HL-60 (cell line): ENCODE measurements at regions not wholly inside any gene's neighbourhood (a gene's known extent, or its start where the extent isn't known, plus 50 kb on each side); places are given as distances from the start of the nearest gene placed in this dataset.

Experiments used
- DNase-seq, 2 experiments: peaks; one replicate each; pipeline ENCODE4 v3.0.0-alpha.2; 2010 to 2020; ENCODE audit warnings: low read depth in 1 of 2, low spot score in 1 of 2
- H3K27ac ChIP-seq: fragments of 250-450 bp; sonication (Bioruptor Pico); replicated peaks from 2 replicates; pipeline ENCODE4 v1.5.1; 2020; ENCODE audit warnings: mild to moderate bottlenecking, moderate library complexity
- H3K27me3 ChIP-seq: fragments of 250-450 bp; sonication (Bioruptor Pico); 2 replicates; pipeline ENCODE4 v1.5.1; 2021; ENCODE audit warnings: mild to moderate bottlenecking, moderate library complexity; ENCODE audit not compliant: insufficient read depth, poor library complexity, severe bottlenecking
- H3K4me3 ChIP-seq: replicated peaks from 2 replicates; pipeline ENCODE4 v1.5.1; 2011; ENCODE audit warnings: mild to moderate bottlenecking, control low read depth, low read length; ENCODE audit not compliant: insufficient read depth
- GABPA ChIP-seq: IDR thresholded peaks from 2 replicates; pipeline ENCODE4 v1.6.1; 2012; ENCODE audit warnings: low read depth
- POLR2AphosphoS5 ChIP-seq: IDR thresholded peaks from 2 replicates; pipeline ENCODE4 v1.6.1; 2012; ENCODE audit warnings: low read depth
- SPI1 ChIP-seq: IDR thresholded peaks from 2 replicates; pipeline ENCODE4 v1.6.1; 2012; ENCODE audit warnings: low read depth, mild to moderate bottlenecking, borderline replicate concordance
- TF ChIP-seq, protein P1 (sequence below): IDR thresholded peaks from one replicate; pipeline ENCODE4 v1.5.1; 2011; ENCODE audit warnings: low read length, control low read depth, inconsistent platforms; ENCODE audit not compliant: insufficient read depth
- TF ChIP-seq, protein P2 (sequence below): IDR thresholded peaks from 2 replicates; pipeline ENCODE4 v1.6.1; 2012; ENCODE audit warnings: low read depth; ENCODE audit not compliant: insufficient replicate concordance

DNA sequence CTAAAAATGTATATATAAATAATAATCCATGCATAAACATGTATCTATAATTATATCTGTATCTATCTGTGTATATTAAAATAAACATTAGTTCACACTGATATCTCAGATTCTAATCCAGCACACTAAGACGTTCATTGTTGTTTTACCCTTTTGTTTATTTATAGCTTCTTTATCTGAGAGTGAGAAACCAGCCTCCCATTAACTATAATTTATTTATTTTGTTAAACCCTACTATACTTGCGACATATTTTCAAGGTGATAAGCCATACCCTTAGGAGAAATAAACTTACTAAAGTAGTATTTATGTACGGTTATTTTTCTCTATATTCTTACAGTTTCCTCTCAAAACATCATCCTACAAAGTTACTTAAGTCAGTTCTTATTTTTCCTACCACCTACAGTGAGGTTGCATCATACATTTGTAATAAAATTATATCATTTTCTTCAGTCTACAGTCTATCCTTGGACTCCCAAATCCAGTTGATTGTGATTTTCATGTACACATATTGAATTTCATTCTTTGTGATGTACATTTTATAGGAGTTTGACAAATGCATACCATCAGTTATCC, 726.4 kb upstream of the FAM174A start:
- DNase-seq, result no peak
- Histone ChIP-seq H3K27ac (no peak overlapping the region), H3K27me3 (no peaks in the 10 kb centered on the region), H3K4me3 (no peak overlapping the region)
- TF ChIP-seq, protein P1, sequence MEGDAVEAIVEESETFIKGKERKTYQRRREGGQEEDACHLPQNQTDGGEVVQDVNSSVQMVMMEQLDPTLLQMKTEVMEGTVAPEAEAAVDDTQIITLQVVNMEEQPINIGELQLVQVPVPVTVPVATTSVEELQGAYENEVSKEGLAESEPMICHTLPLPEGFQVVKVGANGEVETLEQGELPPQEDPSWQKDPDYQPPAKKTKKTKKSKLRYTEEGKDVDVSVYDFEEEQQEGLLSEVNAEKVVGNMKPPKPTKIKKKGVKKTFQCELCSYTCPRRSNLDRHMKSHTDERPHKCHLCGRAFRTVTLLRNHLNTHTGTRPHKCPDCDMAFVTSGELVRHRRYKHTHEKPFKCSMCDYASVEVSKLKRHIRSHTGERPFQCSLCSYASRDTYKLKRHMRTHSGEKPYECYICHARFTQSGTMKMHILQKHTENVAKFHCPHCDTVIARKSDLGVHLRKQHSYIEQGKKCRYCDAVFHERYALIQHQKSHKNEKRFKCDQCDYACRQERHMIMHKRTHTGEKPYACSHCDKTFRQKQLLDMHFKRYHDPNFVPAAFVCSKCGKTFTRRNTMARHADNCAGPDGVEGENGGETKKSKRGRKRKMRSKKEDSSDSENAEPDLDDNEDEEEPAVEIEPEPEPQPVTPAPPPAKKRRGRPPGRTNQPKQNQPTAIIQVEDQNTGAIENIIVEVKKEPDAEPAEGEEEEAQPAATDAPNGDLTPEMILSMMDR, result no peak
- TF ChIP-seq, protein P2, sequence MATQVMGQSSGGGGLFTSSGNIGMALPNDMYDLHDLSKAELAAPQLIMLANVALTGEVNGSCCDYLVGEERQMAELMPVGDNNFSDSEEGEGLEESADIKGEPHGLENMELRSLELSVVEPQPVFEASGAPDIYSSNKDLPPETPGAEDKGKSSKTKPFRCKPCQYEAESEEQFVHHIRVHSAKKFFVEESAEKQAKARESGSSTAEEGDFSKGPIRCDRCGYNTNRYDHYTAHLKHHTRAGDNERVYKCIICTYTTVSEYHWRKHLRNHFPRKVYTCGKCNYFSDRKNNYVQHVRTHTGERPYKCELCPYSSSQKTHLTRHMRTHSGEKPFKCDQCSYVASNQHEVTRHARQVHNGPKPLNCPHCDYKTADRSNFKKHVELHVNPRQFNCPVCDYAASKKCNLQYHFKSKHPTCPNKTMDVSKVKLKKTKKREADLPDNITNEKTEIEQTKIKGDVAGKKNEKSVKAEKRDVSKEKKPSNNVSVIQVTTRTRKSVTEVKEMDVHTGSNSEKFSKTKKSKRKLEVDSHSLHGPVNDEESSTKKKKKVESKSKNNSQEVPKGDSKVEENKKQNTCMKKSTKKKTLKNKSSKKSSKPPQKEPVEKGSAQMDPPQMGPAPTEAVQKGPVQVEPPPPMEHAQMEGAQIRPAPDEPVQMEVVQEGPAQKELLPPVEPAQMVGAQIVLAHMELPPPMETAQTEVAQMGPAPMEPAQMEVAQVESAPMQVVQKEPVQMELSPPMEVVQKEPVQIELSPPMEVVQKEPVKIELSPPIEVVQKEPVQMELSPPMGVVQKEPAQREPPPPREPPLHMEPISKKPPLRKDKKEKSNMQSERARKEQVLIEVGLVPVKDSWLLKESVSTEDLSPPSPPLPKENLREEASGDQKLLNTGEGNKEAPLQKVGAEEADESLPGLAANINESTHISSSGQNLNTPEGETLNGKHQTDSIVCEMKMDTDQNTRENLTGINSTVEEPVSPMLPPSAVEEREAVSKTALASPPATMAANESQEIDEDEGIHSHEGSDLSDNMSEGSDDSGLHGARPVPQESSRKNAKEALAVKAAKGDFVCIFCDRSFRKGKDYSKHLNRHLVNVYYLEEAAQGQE, result no peak
- no peak for TF ChIP-seq POLR2AphosphoS5

DNA sequence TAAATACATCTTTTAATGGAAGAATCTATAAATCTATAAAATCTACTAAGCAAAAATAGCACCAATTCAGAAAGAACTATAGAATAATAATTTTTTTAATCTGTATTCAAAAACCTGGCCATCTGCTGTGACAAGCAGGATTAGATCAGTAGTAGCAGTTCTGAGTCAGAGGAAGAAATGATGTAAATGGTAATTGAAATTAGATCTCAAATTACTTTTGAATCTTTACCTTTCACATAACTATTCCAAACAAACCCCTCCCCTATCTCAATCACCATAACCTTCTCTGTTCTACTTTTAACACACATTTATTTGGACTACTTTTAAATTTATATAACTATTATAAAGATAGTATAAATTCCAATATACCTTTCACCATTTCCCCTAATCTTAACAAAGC, 727.8 kb upstream of the FAM174A start:
- H3K27ac ChIP-seq, result no peak overlapping the region
- DNase-seq, result no peak
- TF ChIP-seq, protein P2, result no peak
- TF ChIP-seq, protein P1, result no peak
- TF ChIP-seq SPI1, result no peak
- no peak for TF ChIP-seq GABPA
- TF ChIP-seq POLR2AphosphoS5, result no peak
- no peak overlapping the region for H3K4me3 ChIP-seq
- H3K27me3 ChIP-seq, result no peaks in the 10 kb centered on the region

DNA sequence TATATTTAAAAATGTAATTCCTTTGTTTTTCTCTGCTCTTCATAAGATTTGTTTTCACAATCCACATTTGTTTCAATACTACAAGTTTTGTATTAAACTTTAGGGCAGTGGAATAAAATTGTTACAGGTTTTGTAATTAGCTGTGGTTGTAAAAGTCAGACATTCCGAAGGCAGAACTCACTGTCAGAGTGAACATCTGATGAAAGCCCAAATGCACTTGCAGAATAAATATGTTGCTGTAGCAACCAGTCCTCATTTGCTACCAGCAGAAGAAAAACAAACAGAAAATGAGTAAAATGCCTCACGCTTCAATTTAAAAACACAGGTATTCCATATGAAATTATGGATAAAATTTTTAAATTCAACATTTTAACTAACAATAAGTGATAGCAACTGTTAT, 740.1 kb upstream of the FAM174A start:
- Histone ChIP-seq H3K4me3 (no peak overlapping the region), H3K27me3 (no peaks in the 10 kb centered on the region), H3K27ac (no peak overlapping the region)
- TF ChIP-seq, protein P2, result no peak
- no peak for TF ChIP-seq GABPA
- TF ChIP-seq POLR2AphosphoS5, result no peak
- no peak for TF ChIP-seq SPI1
- TF ChIP-seq, protein P1, result no peak
- DNase-seq, result no peak
